DND-41 (cell line): ENCODE measurements at regions not wholly inside any gene's neighbourhood (a gene's known extent, or its start where the extent isn't known, plus 50 kb on each side); places are given as distances from the start of the nearest gene placed in this dataset.

ENCODE experiments used
- CTCF ChIP-seq: IDR thresholded peaks from 2 replicates; pipeline ENCODE4 v1.5.1; 2012; ENCODE audit warnings: borderline replicate concordance, low read length, moderate library complexity, mild to moderate bottlenecking; ENCODE audit not compliant: poor library complexity, severe bottlenecking; ENCODE audit errors: extremely low read depth
- EZH2 ChIP-seq: IDR thresholded peaks from 3 replicates; pipeline ENCODE4 v1.6.1; 2012; ENCODE audit warnings: borderline replicate concordance, low read depth, mild to moderate bottlenecking, moderate library complexity, low read length, inconsistent platforms; ENCODE audit not compliant: severe bottlenecking

GRCh38 chr1:95863086-95863485, 629.1 kb downstream of the RWDD3 start:
- no peak for TF ChIP-seq CTCF
- no peak for TF ChIP-seq EZH2
